Activated CD8-positive, alpha-beta memory T cell treated with anti-CD3 and anti-CD28 coated beads for 36 hours (primary cell): ENCODE measurements at regions not wholly inside any gene's neighbourhood (a gene's known extent, or its start where the extent isn't known, plus 50 kb on each side); places are given as distances from the start of the nearest gene placed in this dataset.
"Not testable (repeated sequence)": the region's sequence is repeated elsewhere in the genome, so short reads cannot be mapped to it uniquely, and the experiment has no call there.

Experiments used
- CTCF ChIA-PET: fragments of 350-600 bp; sonication (Branson Sonifier 250); formaldehyde crosslinking; loops from one replicate; lab custom pipeline; 2021; ENCODE audit warnings: antibody characterized with exemption; lab: Charles Lee
- POLR2A ChIA-PET: fragments of 350-600 bp; sonication (Branson Sonifier 250); formaldehyde crosslinking; loops from one replicate; lab custom pipeline; 2021; ENCODE audit warnings: antibody characterized with exemption; lab: Charles Lee

DNA sequence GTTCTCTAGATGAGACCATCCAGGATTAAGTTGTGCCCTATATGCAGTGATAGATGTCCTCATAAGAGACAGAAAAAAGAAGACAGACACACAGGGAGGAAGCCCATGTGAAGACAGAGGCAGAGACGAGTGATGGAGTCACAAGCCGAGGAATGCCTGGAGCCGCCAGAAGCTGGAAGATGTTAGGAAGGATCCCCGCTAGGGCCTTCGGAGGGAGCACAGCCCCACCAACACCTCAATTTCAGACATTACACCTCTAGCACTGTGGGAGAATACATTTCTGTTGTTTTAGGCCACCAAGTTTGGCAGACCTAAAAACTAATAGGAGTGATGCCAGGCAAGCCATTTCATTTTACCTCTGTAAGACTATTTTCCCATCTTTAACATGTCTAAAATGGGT is 458.5 kb downstream of the MED13L start:
- POLR2A ChIA-PET, result no interaction called here
- CTCF ChIA-PET, result no interaction called here

GRCh38 chr12:115817389-115817788 is 460.1 kb downstream of the MED13L start:
- CTCF ChIA-PET, result no interaction called here
- POLR2A ChIA-PET, result no interaction called here

- POLR2A ChIA-PET, result no interaction called here
These were observed 461.6 kb downstream of the MED13L start for GRCh38 chr12:115815924-115816323.

DNA sequence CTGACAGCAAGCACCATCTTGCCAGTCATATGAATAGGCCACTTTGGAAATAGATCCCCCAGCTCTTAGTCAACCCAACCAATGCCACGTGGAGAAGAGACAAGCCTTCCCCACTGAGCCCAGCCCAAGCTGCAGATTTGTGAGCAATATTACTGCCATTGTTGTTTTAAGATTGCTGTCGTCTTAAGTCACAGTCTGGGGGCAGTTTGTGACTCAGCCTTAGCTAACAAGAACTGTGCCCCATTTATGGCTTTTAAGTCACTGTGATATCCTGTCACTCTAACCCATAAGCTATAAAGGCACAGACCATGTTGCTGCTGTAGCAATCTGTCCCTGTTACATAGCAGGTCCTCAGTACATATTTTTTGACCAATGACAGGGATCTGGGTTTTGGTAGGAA is 464.2 kb downstream of the MED13L start:
- ChIA-PET POLR2A (no interaction called here), CTCF (no interaction called here)

More at GRCh38 chr12:115815924-115816323, 461.6 kb downstream of the MED13L start:
- CTCF ChIA-PET, result no interaction called here

DNA sequence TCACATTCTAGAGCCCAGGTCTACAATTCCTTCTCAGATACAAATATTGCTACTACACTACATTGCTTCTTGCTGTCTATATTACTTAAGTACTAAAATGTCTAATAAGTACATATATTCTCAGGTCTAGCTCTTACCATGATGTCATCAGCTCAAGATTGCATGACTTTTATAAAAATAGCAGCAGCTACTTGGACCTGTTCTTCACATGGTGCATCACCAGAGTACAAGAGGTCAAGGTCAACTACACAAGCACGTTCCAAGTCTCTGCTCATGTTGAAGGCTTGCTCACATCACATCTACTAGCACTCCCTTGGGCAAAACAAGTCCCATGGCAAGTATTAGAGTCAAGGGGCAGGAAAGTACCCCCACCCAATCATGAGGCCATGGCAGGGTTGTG is 465.6 kb downstream of the MED13L start:
- ChIA-PET POLR2A (no interaction called here), CTCF (no interaction called here)

GRCh38 chr12:115811045-115811444 is 466.4 kb downstream of the MED13L start:
- CTCF ChIA-PET, result interaction anchor here (0.5 kb wide), 1 partner anchor 13 kb away, joined by 4 read pairs; no protein-coding TSS in a partner anchor
- POLR2A ChIA-PET, result no interaction called here

DNA sequence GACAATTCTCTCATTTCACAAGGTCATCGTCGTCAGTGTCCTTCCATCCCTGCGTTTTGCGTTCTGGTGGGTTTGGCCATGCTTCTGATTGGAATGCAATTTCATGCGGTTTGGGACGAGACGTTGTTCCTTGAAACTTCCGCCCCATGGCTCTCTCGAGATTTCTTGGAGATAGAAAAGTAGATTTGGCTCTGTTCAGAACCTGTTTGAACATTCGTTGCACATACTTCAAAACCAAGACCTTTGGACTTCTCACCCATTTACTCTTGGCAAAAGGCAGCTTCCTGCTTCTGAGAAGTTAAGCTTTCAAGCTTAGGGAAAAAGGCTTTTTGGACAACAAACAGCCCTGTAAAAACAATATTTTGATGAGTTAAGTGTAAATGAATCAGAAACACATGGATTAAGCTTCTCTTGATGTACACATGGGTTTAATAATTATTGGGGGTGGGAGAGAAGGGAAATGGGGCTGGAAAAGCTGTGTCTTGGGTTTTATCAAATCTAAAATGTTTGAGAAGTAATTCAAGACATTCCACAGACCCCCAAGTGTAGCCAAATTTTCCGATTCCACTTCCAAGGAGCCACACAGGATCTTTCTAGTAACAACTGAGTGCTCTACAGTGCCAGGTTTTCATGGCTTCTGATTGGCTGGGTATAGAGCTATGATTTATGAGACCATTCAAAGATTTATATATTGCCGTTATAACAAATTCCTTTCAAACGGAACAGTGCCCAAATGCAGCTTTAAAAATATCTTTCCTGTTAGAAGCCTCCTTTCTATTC is 467.2 kb downstream of the MED13L start:
- ChIA-PET POLR2A (no interaction called here), CTCF (no interaction called here)

DNA sequence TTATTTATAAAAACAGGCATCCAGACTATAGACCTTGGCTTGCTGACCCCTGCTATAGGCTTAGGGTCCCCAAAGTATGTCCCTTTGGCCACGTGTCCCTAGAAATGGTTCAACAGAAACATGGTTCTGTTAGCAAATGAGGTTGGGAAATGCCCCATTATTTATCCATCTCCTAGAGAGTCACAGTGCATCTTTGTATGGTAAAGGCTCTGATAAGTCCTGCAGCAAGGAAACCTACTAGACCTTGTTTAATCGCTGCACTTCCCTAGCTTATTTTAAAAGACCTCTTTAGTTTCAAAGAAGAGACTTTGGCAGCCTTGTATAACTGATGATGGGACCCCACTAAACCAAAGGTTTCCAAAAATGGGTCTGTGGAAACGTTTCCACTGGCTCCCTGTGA is 471.5 kb downstream of the MED13L start:
- ChIA-PET POLR2A (no interaction called here), CTCF (interaction anchor here (0.7 kb wide), 1 partner anchor 689 kb away, joined by 3 read pairs; no protein-coding TSS in a partner anchor)

GRCh38 chr12:115802767-115803166 is 474.7 kb downstream of the MED13L start:
- CTCF ChIA-PET, result no interaction called here

DNA sequence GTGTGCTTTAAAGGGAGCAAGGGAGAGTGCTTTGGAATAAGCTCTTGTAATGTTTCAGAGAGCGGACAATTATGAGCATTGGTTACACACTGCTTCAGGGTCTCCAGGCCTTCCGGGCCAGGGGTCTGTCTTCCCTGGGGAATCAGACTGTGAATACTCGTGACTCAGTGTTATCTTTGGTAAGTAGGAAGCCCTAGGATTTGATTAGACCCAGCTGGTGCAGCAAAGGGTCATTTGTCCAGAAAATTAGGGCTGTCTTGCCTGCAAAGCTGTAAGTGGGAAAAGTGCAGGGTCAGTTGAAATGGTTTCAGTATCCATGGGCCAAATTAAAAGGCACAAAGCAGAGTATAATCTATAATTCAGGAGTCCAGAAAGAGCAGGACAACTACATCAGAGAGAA is 475.6 kb downstream of the MED13L start:
- ChIA-PET CTCF (no interaction called here), POLR2A (no interaction called here)

More at GRCh38 chr12:115802767-115803166, 474.7 kb downstream of the MED13L start:
- POLR2A ChIA-PET, result no interaction called here

DNA sequence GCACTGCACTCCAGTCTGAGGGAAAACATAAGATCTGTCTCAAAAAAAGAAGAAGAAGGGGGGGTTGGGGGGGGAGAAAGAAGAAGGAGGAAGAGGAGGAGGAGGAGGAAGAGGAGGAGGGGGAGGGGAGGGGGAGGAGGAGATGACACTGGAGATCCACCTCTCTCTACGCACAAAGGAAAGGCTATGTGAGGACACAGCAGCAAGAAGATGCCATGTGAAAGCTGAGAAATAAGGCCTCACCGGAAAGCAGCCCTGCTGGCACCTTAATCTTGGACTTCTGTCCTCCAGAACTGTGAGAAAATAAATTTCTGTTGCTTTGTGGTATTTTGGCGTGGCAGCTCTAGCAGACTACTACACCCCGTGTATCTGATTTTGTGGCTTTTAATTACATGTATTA is 477.9 kb downstream of the MED13L start:
- ChIA-PET POLR2A (no interaction called here), CTCF (no interaction called here)

- CTCF ChIA-PET, result no interaction called here
- POLR2A ChIA-PET, result no interaction called here
These were observed 479.1 kb downstream of the MED13L start for GRCh38 chr12:115798309-115798917.

GRCh38 chr12:115794659-115795081 is 482.8 kb downstream of the MED13L start:
- CTCF ChIA-PET, result no interaction called here
- POLR2A ChIA-PET, result no interaction called here

GRCh38 chr12:115791331-115791730 is 486.2 kb downstream of the MED13L start:
- ChIA-PET CTCF (no interaction called here), POLR2A (no interaction called here)

DNA sequence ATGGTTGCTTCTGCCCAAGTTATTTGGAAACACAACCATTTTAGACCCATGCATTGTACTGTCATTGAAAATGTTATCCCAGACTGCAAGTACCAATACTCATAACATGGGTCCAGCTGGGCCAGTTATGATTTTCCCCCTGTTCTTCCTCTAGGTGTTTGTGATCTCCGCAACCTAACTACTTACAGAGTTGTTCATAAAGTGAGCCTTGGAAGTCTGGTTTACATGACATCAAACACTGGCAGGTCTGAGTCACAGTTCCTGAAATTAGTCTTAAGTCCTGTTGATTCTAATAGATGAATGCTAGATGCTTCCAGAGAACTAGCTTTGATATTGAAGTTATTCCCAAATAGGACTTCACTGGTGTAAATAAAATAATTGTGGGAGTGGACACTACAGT is 487.0 kb downstream of the MED13L start:
- CTCF ChIA-PET, result no interaction called here

DNA sequence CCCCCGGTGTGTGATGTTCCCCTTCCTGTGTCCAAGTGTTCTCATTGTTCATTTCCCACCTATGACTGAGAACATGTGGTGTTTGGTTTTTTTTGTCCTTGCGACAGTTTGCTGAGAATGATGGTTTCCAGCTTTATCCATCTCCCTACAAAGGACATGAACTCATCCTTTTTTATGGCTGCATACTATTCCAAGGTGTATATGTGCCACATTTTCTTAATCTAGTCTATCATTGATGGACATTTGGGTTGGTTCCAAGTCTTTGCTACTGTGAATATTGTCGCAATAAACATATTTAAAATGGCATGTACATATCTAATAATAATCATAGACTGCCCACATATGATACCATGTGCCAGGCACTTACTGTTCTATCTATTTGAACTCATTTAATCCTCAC is 491.0 kb downstream of the MED13L start:
- CTCF ChIA-PET, POLR2A ChIA-PET: not testable (repeated sequence)

More for the DNA sequence above, 487.0 kb downstream of the MED13L start:
- POLR2A ChIA-PET, result no interaction called here

DNA sequence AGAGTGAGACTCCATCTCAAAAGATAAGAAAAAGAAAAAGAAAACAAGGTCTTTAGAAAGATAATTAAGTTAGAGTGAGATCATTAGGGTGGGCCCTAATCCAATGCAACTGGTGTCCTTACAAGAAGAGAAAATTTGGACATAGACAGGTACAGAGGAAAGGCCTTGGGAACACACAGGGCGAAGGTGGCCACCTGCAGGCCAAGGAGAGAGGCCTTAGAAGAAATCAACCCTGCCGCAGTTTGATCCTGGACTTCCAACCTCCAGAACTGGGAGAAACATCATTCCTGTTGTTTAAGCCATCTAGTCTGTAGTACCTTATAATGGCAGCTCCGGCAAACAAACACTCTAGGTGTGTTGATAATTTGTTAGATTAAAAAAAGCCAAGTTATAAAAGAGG is 491.9 kb downstream of the MED13L start:
- ChIA-PET CTCF (no interaction called here), POLR2A (no interaction called here)

GRCh38 chr12:115776399-115776798 is 501.1 kb downstream of the MED13L start:
- ChIA-PET POLR2A (no interaction called here), CTCF (no interaction called here)

DNA sequence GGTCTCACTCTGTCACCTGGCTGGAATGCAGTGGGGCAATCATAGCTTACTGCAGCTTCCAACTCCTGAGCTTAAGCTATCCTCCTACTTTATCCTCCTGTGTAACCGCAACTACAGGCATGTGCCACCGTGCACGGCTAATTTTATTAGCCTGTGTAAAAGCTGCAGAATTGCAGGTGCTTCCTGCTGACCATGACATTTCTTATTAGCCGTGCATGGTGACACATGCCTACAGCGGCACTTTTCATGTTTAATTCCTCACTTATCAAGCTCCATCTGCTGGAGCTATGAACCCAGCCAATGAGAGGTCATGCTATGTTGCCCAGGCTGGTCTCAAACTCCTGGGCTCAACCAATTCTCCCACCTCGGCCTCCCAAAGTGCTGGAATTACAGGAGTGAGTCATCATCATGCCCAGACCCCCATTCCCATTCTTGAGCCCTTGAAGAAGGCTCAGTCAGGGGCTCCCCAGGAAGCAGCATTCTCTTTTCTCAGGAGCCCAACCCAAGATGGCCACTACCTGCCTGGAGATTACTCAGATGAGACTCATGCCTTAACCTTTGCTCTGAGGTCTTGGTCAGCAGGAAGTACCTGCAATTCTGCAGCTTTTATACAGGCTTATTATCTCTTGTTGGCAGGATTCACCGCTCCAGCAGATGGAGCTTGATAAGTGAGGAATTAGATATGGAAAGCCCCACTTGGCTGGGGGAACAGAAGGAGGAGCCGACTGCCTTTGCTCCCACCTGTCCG is 503.2 kb downstream of the MED13L start:
- ChIA-PET POLR2A (no interaction called here), CTCF (interaction anchor here (0.6 kb wide), 1 partner anchor 1819 kb away, joined by 3 read pairs; no protein-coding TSS in a partner anchor)

DNA sequence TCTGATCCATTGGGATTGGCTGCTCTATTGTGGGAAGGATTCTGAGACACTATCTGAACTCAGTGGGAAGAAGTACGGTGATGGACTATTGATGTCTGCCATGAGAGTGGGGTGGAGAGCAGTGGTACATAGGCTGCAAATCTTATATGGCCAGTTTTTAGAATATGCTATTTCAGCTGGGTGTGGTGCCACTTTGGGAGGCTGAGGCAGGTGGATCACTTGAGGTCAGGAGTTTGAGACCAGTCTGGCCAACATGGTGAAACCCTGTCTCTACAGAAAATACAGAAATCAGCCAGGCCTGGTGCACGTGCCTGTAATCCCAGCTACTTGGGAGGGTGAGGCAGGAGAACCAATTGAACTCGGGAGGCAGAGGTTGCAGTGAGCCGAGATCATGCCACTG is 505.9 kb downstream of the MED13L start:
- ChIA-PET CTCF (no interaction called here), POLR2A (no interaction called here)
